ENCODE measurements at regions not wholly inside any gene's neighbourhood (a gene's known extent, or its start where the extent isn't known, plus 50 kb on each side); places are given as distances from the start of the nearest gene placed in this dataset.
A peak's percentile ranks its signal among the peaks of the same experiment; 100 is the strongest.
"Not testable (repeated sequence)": the region's sequence is repeated elsewhere in the genome, so short reads cannot be mapped to it uniquely, and the experiment has no call there.

GRCh38 chrX:69431420-69431819 lies 72.7 kb upstream of the NALF2 start:
- H3K27me3 ChIP-seq (replicated peaks; ENCODE audit: control insufficient read depth, insufficient read depth, low read length), result no peaks in the 10 kb centered on the region
- no peak for TF ChIP-seq CTCF (IDR thresholded peaks at IDR 0.05; ENCODE audit: insufficient read depth, low read length, poor library complexity, severe bottlenecking)
- H3K36me3 ChIP-seq (ENCODE audit: control insufficient read depth, insufficient read depth, low read length), result no peaks in the 10 kb centered on the region
- no peak for DNase-seq (ENCODE audit: extremely low read depth, insufficient read length)
- no peak overlapping the region for H3K4me3 ChIP-seq (replicated peaks; ENCODE audit: low read depth, low read length)

GRCh38 chrX:69430785-69431184 lies 73.3 kb upstream of the NALF2 start:
- Histone ChIP-seq H3K27me3 (replicated peaks; ENCODE audit: control insufficient read depth, insufficient read depth, low read length) (no peaks in the 10 kb centered on the region), H3K4me3 (replicated peaks; ENCODE audit: low read depth, low read length) (no peak overlapping the region), H3K36me3 (ENCODE audit: control insufficient read depth, insufficient read depth, low read length) (no peaks in the 10 kb centered on the region)
- DNase-seq (ENCODE audit: extremely low read depth, insufficient read length), result no peak
- no peak for TF ChIP-seq CTCF (IDR thresholded peaks at IDR 0.05; ENCODE audit: insufficient read depth, low read length, poor library complexity, severe bottlenecking)

- no peak for TF ChIP-seq CTCF (IDR thresholded peaks at IDR 0.05; ENCODE audit: insufficient read depth, low read length, poor library complexity, severe bottlenecking)
- DNase-seq (ENCODE audit: extremely low read depth, insufficient read length), result no peak
- Histone ChIP-seq H3K27me3 (replicated peaks; ENCODE audit: control insufficient read depth, insufficient read depth, low read length) (no peaks in the 10 kb centered on the region), H3K36me3 (ENCODE audit: control insufficient read depth, insufficient read depth, low read length) (no peaks in the 10 kb centered on the region), H3K4me3 (replicated peaks; ENCODE audit: low read depth, low read length) (no peak overlapping the region)
Measured at GRCh38 chrX:69429339-69430015, 74.6 kb upstream of the NALF2 start.

GRCh38 chrX:69428216-69428615 lies 75.9 kb upstream of the NALF2 start:
- Histone ChIP-seq H3K27me3 (replicated peaks; ENCODE audit: control insufficient read depth, insufficient read depth, low read length) (no peaks in the 10 kb centered on the region), H3K4me3 (replicated peaks; ENCODE audit: low read depth, low read length) (no peak overlapping the region), H3K36me3 (ENCODE audit: control insufficient read depth, insufficient read depth, low read length) (no peaks in the 10 kb centered on the region)
- DNase-seq (ENCODE audit: extremely low read depth, insufficient read length), result no peak
- no peak for TF ChIP-seq CTCF (IDR thresholded peaks at IDR 0.05; ENCODE audit: insufficient read depth, low read length, poor library complexity, severe bottlenecking)

GRCh38 chrX:69424910-69425309 lies 79.2 kb upstream of the NALF2 start:
- no peak for TF ChIP-seq CTCF (IDR thresholded peaks at IDR 0.05; ENCODE audit: insufficient read depth, low read length, poor library complexity, severe bottlenecking)
- no peaks in the 10 kb centered on the region for H3K36me3 ChIP-seq (ENCODE audit: control insufficient read depth, insufficient read depth, low read length)
- DNase-seq (ENCODE audit: extremely low read depth, insufficient read length), result no peak
- H3K4me3 ChIP-seq (replicated peaks; ENCODE audit: low read depth, low read length), result no peak overlapping the region
- H3K27me3 ChIP-seq (replicated peaks; ENCODE audit: control insufficient read depth, insufficient read depth, low read length), result no peaks in the 10 kb centered on the region

- Histone ChIP-seq H3K36me3 (ENCODE audit: control insufficient read depth, insufficient read depth, low read length) (no peaks in the 10 kb centered on the region), H3K4me3 (replicated peaks; ENCODE audit: low read depth, low read length) (no peak overlapping the region), H3K27me3 (replicated peaks; ENCODE audit: control insufficient read depth, insufficient read depth, low read length) (no peaks in the 10 kb centered on the region)
- no peak for DNase-seq (ENCODE audit: extremely low read depth, insufficient read length)
- TF ChIP-seq CTCF (IDR thresholded peaks at IDR 0.05; ENCODE audit: insufficient read depth, low read length, poor library complexity, severe bottlenecking), result peak; percentile 14
Measured at GRCh38 chrX:69424161-69424560, 80.0 kb upstream of the NALF2 start.

GRCh38 chrX:69422208-69422607 lies 81.9 kb upstream of the NALF2 start:
- H3K36me3 ChIP-seq (ENCODE audit: control insufficient read depth, insufficient read depth, low read length); DNase-seq (ENCODE audit: extremely low read depth, insufficient read length); H3K27me3 ChIP-seq (replicated peaks; ENCODE audit: control insufficient read depth, insufficient read depth, low read length); H3K4me3 ChIP-seq (replicated peaks; ENCODE audit: low read depth, low read length): not testable (repeated sequence)
